Activated naive CD4-positive, alpha-beta T cell treated with anti-CD3 and anti-CD28 coated beads, Interleukin-2, amount 50 U/mL, for 16 hours (primary cell): ENCODE measurements at regions not wholly inside any gene's neighbourhood (a gene's known extent, or its start where the extent isn't known, plus 50 kb on each side); places are given as distances from the start of the nearest gene placed in this dataset.

Experiments used
- DNase-seq: peaks from one replicate; pipeline ENCODE4 v3.0.0-alpha.2; 2020

DNA sequence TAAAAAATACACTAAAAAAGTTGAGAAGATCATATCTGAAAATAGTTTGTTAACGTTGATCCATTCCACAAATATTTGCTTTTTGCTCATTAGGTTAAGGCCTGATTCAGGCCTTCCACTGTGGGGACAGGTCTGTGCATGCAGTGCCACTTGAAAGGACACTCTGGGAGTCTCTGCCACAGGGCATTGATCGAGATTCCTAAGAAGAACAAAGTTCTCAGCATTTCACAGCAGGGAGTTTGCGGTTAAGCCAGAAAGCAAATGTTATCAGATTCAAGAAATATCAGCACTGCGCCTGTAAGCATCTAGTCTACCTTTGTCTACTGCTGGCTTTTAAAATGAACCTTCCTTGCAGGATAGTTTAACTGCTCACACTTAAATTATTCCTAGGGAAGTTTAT is 62.2 kb upstream of the TNIP3 start:
- DNase-seq = no peak

DNA sequence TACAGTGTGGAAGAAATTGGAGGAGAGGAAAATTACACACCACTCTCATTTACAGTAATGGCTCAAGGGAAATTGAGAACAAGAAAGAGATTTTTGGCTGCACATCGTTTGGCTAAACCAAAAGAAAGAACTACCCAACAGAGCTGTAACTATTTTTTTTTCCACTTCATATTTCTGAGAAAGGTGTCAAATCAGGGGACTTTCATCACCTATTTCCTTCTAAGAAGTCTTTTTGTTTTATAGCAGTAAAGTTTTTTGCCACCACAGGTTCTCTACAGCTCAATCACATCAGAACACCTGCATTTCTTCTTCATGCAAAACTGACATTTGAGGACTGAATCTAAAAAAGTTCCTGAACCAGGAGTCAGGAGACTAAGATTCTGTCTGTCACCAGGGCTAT is 57.5 kb upstream of the TNIP3 start:
- DNase-seq = no peak

DNA sequence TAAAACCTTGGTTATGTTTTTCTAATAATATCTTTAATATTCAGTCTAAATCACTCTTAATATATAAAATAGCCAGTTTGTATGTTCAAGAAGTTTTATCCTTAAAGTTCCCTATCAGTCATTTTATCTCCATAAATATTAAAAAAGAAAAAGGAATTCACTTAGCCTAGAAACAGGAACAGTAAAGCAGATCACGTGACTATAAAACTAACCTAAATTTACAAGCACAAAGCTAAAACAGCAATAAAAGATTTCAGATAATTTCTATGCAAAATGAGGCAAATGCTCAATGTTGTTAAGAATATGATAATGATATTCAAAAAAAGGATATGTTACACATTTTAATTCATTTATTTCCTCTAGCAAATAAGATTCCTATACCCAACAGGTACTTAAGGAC is 57.1 kb upstream of the TNIP3 start:
- no peak for DNase-seq

GRCh38 chr4:121220698-121221097 is 56.6 kb upstream of the TNIP3 start:
- DNase-seq = no peak

GRCh38 chr4:121219227-121219626 is 55.1 kb upstream of the TNIP3 start:
- no peak for DNase-seq

GRCh38 chr4:121217351-121217750 is 53.2 kb upstream of the TNIP3 start:
- DNase-seq = no peak

DNA sequence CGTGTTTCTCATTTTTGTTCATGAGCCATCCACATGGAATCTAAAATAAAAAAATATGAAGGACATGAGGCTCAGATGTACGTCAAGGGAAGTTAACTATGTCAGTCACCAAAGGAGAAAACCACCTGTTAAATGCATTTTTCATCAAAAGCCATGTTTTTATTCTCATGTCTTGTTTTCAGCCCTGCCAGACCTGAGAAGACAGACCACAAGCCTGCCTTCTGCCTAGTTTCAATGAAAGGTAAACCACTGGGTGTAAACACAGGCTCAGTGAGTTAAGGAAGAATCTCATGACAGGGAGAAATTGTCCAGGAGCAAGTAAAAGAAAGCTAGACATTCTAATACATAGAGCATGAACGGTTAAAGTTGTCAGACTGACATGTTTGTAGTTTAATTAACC is 52.3 kb upstream of the TNIP3 start:
- no peak for DNase-seq

DNA sequence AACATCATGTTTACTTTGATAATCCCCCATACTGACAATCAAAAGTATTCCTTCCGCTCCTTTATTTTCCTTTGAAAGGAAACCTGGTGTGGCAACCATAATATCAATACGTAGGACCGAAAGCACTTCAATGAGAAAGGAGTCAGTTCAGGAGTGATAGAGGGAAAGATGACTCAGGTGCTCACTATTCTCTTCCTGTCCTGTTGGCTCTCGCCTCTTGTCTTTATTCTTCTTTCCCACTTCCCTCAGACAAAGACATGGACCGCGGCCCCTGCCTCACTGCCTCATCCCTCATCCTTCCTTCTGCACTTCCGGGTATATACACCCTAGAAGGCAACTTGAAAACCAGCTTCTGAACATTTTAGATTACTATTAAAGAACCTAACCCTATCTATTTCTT is 49.8 kb upstream of the TNIP3 start:
- DNase-seq = no peak
